ENCODE measurements at regions not wholly inside any gene's neighbourhood (a gene's known extent, or its start where the extent isn't known, plus 50 kb on each side); places are given as distances from the start of the nearest gene placed in this dataset.

- CTCF ChIA-PET, result interaction anchor here (0.9 kb wide), 1 partner anchor 227 kb away, joined by 3 read pairs; no protein-coding TSS in a partner anchor
- no peak for TF ChIP-seq CTCF (IDR thresholded peaks at IDR 0.05; ENCODE audit: unreplicated experiment)
Measured at GRCh38 chr6:108768166-108768555, 80.1 kb upstream of the ARMC2 start.

GRCh38 chr6:108768792-108769524 lies 79.3 kb upstream of the ARMC2 start:
- Mint-ChIP-seq H3K4me1 (ENCODE audit: insufficient read depth, unreplicated experiment) (no peaks in the 10 kb centered on the region), H3K9me3 (ENCODE audit: unreplicated experiment) (no peaks in the 10 kb centered on the region), H3K27me3 (ENCODE audit: insufficient read depth, unreplicated experiment) (no peaks in the 10 kb centered on the region), H3K27ac (ENCODE audit: low read depth, unreplicated experiment) (no peak overlapping the region), H3K36me3 (ENCODE audit: insufficient read depth, unreplicated experiment) (no peaks in the 10 kb centered on the region), H3K4me3 (ENCODE audit: unreplicated experiment) (no peak overlapping the region)
- ChIA-PET POLR2A (interaction anchor here (0.7 to 1.3 kb wide), 2 partner anchors 12 to 145 kb away, joined by 4 read pairs; no protein-coding TSS in a partner anchor), CTCF (interaction anchor here (0.7 kb wide), 1 partner anchor 11 kb away, joined by 3 read pairs; no protein-coding TSS in a partner anchor)
- BruUV-seq (replicated peaks), result no TSS peak
- intact Hi-C loops (cut with micrococcal nuclease), result no loop called here
- no peak for DNase-seq (ENCODE audit: unreplicated experiment)
- TF ChIP-seq CTCF (IDR thresholded peaks at IDR 0.05; ENCODE audit: unreplicated experiment), result no peak

More at GRCh38 chr6:108768166-108768555, 80.1 kb upstream of the ARMC2 start:
- Mint-ChIP-seq H3K27ac (ENCODE audit: low read depth, unreplicated experiment) (no peak overlapping the region), H3K4me1 (ENCODE audit: insufficient read depth, unreplicated experiment) (no peaks in the 10 kb centered on the region), H3K4me3 (ENCODE audit: unreplicated experiment) (no peak overlapping the region), H3K36me3 (ENCODE audit: insufficient read depth, unreplicated experiment) (no peaks in the 10 kb centered on the region), H3K9me3 (ENCODE audit: unreplicated experiment) (no peaks in the 10 kb centered on the region), H3K27me3 (ENCODE audit: insufficient read depth, unreplicated experiment) (no peaks in the 10 kb centered on the region)
- intact Hi-C loops (cut with micrococcal nuclease), result no loop called here
- no peak for DNase-seq (ENCODE audit: unreplicated experiment)
- POLR2A ChIA-PET, result interaction anchor here (0.8 to 1.3 kb wide), 2 partner anchors 11 to 12 kb away, joined by 3 to 4 read pairs; no protein-coding TSS in a partner anchor
- BruUV-seq (replicated peaks), result no TSS peak

- intact Hi-C loops (cut with micrococcal nuclease), result no loop called here
- no peak for TF ChIP-seq CTCF (IDR thresholded peaks at IDR 0.05; ENCODE audit: unreplicated experiment)
- POLR2A ChIA-PET, result no interaction called here
- no TSS peak for BruUV-seq (replicated peaks)
- Mint-ChIP-seq H3K27ac (ENCODE audit: low read depth, unreplicated experiment) (no peak overlapping the region), H3K27me3 (ENCODE audit: insufficient read depth, unreplicated experiment) (no peaks in the 10 kb centered on the region), H3K36me3 (ENCODE audit: insufficient read depth, unreplicated experiment) (no peaks in the 10 kb centered on the region), H3K4me3 (ENCODE audit: unreplicated experiment) (no peak overlapping the region), H3K4me1 (ENCODE audit: insufficient read depth, unreplicated experiment) (no peaks in the 10 kb centered on the region), H3K9me3 (ENCODE audit: unreplicated experiment) (no peaks in the 10 kb centered on the region)
- CTCF ChIA-PET, result interaction anchor here (0.6 kb wide), 1 partner anchor 44 kb away, joined by 3 read pairs; no protein-coding TSS in a partner anchor
- no peak for DNase-seq (ENCODE audit: unreplicated experiment)
Measured at GRCh38 chr6:108771421-108771820, 76.8 kb upstream of the ARMC2 start.

GRCh38 chr6:108774555-108774954 lies 73.7 kb upstream of the ARMC2 start:
- Mint-ChIP-seq H3K36me3 (ENCODE audit: insufficient read depth, unreplicated experiment) (no peaks in the 10 kb centered on the region), H3K9me3 (ENCODE audit: unreplicated experiment) (no peaks in the 10 kb centered on the region), H3K4me1 (ENCODE audit: insufficient read depth, unreplicated experiment) (no peaks in the 10 kb centered on the region), H3K27ac (ENCODE audit: low read depth, unreplicated experiment) (no peak overlapping the region), H3K4me3 (ENCODE audit: unreplicated experiment) (no peak overlapping the region), H3K27me3 (ENCODE audit: insufficient read depth, unreplicated experiment) (no peaks in the 10 kb centered on the region)
- no peak for DNase-seq (ENCODE audit: unreplicated experiment)
- intact Hi-C loops (cut with micrococcal nuclease), result no loop called here
- POLR2A ChIA-PET, result interaction anchor here (0.9 kb wide), 1 partner anchor 85 kb away, joined by 3 read pairs; no protein-coding TSS in a partner anchor
- no TSS peak for BruUV-seq (replicated peaks)
- TF ChIP-seq CTCF (IDR thresholded peaks at IDR 0.05; ENCODE audit: unreplicated experiment), result no peak
- CTCF ChIA-PET, result interaction anchor here (1.0 kb wide), 1 partner anchor 13 kb away, joined by 3 read pairs; no protein-coding TSS in a partner anchor

All from MCF 10A (cell line).